Stomach (tissue), 4 donors: ENCODE measurements at regions not wholly inside any gene's neighbourhood (a gene's known extent, or its start where the extent isn't known, plus 50 kb on each side); places are given as distances from the start of the nearest gene placed in this dataset.

Source experiments
- EP300 ChIP-seq: sonication (generic); formaldehyde crosslinking; IDR thresholded peaks from one replicate; pipeline ENCODE4 v1.6.1; 2017; ENCODE audit warnings: antibody characterized with exemption
- TF ChIP-seq, protein P1 (sequence below), 7 experiments: fragments of 450-650 bp in 4 of 7; fragments of 200-600 bp in 3 of 7; sonication (generic) in 3 of 7; IDR thresholded peaks; one replicate each; pipeline ENCODE4 v1.5.1; 2016 to 2019; ENCODE audit warnings: antibody characterized with exemption in 7 of 7, control low read depth in 2 of 7, mild to moderate bottlenecking in 1 of 7

DNA sequence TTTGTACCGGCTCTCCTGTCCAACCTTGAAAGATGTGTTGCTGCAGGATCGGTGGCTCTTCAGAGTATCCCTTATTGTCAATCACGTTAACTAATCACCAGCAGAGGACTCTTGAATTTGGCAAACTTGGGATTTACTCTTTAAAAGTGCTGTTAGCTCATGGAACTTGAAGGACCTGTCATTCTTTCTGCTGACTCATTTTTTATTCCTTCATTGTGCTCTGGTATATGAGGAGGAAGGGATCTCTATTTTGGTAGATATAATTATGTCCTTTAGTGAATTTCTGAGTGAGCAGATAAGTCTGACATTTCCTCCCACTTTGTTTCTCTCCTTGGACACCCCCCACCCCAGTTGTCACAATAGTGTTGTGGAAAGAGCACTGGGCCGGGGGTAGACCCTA lies 175.1 kb upstream of the HDAC9 start:
- TF ChIP-seq, protein P1, sequence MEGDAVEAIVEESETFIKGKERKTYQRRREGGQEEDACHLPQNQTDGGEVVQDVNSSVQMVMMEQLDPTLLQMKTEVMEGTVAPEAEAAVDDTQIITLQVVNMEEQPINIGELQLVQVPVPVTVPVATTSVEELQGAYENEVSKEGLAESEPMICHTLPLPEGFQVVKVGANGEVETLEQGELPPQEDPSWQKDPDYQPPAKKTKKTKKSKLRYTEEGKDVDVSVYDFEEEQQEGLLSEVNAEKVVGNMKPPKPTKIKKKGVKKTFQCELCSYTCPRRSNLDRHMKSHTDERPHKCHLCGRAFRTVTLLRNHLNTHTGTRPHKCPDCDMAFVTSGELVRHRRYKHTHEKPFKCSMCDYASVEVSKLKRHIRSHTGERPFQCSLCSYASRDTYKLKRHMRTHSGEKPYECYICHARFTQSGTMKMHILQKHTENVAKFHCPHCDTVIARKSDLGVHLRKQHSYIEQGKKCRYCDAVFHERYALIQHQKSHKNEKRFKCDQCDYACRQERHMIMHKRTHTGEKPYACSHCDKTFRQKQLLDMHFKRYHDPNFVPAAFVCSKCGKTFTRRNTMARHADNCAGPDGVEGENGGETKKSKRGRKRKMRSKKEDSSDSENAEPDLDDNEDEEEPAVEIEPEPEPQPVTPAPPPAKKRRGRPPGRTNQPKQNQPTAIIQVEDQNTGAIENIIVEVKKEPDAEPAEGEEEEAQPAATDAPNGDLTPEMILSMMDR (IDR thresholded peaks at IDR 0.05): no peak
- no peak for TF ChIP-seq EP300
